ENCODE measurements at regions not wholly inside any gene's neighbourhood (a gene's known extent, or its start where the extent isn't known, plus 50 kb on each side); places are given as distances from the start of the nearest gene placed in this dataset.

DNA sequence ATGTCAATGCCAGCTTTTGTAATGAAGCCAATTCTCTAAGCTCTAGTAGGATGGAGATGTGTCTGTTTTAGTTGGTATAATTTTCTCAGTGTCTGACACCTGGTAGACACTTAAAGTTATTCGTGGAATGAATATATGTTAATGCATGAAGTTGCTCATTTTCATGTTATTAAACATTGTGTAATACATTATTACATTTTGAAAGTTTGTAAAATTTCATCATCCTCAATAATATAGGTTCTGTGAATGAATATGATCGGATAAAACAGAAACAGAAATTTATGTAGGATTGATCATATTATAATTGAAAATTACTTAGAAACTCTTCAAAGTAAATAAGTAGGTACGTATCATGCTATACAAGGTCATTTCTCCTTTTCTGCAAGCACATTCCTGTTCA, 625.3 kb downstream of the PLA2G4A start:
- TF ChIP-seq CREB1 (IDR thresholded peaks at IDR 0.05; ENCODE audit: low read depth) = no peak
- no peak for TF ChIP-seq YY1 (IDR thresholded peaks at IDR 0.05; ENCODE audit: low read depth)
